HG02884 (cell line): ENCODE measurements at regions not wholly inside any gene's neighbourhood (a gene's known extent, or its start where the extent isn't known, plus 50 kb on each side); places are given as distances from the start of the nearest gene placed in this dataset.

ENCODE experiments used
- ATAC-seq: cut with Tn5 transposase; IDR thresholded peaks from one replicate; pipeline ENCODE4 v1.9.1; 2021; ENCODE audit warnings: mild to moderate bottlenecking, moderate library complexity; ENCODE audit not compliant: unreplicated experiment

DNA sequence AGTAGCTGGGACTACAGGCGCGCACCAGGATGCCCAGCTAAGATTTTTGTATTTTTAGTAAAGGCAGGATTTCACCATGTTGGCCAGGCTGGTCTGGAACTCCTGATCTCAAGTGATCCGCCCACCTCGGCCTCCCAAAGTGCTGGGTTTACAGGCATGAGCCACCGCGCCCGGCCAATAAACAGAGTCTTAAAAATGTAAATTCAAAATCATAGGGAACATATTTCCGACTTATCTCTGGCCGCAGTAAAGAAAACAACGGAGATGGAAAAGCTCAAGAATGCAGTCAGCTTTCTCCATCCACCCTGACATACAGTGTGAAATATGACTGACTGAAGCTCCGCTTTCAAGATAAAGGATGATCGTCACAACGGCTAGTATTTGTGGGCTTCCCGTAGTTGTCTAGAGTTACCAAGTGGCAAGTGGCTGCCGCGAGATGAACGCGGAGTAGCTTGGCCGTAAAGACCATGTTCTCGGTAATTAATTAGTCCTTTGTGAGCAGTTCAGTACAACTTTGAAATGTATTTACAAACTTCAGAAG lies 495.1 kb upstream of the FAT1 start:
- ATAC-seq, result no peak

DNA sequence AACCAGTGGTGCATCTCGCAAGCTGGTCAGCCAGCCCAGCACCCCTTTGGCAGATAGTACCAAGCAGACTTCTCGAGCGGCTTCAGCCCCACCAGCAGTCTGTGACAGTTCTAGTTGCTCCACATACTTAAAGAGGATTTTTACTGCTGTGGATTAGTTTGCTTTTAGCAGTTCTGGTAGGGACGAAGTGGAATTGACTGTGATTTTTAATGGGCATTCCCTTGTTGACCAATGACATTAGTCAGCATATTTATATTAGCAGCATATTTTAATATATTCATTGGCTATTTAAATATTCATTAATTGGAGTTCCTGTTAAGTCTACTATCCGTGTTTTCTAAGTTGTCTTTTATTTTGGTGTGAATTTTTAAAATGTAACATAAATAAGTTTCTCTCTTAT lies 500.9 kb upstream of the FAT1 start:
- ATAC-seq, result no peak

- no peak for ATAC-seq
Measured at GRCh38 chr4:187227907-187228704, 504.4 kb upstream of the FAT1 start.

GRCh38 chr4:187232196-187232595 lies 508.5 kb upstream of the FAT1 start:
- no peak for ATAC-seq

- ATAC-seq, result no peak
Measured at GRCh38 chr4:187232796-187233195, 509.1 kb upstream of the FAT1 start.

DNA sequence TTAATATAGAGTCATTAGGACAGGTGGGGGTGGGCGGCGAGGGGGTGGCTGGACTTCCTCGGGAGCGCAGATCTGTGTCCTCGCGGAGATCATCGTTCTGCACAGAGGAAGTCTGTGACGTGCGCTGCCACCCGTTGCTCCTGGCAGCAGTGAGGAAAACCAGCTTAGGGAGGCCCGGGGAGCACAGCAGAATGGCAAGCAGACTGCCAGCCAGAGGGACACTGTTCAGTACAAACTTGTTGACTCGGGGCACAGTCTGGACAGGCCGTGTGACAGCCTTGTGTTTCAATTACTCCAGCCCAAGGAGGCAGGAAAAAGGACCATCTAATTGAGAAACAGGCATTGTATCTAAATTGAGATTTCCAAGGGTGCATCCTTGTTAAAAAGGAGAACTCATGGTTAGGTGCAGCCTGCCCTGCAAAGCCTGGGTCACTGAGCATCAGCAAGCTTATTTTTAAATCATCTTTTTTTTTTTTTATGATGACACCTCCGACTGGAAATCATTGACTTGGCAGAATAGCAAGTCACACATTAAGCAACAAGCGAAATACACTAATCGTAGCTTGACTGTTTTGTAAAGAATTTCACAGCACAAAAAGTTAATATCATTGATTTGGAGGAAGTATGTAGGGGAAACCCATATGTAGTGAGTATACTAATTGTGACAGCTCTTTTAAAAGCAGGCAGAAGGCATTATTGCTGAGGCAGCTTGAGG lies 512.0 kb upstream of the FAT1 start:
- ATAC-seq, result no peak

DNA sequence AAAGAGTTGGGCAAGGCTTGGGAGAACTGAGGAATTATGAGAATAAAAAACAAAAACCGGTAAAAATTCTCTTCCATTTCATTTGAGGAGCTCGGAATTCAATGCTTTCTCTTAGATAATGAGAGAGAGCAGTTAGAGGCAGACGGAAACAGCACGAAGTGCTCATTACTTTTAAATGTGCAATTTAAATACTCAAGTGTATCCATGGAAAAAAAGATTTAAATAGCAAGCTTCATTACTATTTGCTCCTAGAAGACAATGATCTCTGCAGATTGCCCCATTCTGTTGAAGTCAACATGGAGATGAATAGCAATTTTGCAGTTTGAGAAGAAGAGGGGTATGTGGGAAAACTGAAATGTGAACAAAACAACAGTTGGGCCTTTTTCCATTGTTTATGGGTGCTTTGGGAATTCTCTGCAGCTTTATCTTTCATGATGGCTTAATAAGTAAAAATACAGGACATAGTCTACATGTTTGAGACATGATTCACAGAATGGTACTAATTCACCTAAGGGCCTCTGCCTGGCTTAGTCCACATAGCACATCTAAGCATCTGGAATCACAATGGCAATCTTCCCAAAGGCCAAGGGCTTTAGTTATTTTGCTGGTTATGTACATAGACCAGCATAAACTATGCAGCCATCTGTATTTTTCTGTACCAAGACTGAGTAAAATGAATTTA lies 512.7 kb upstream of the FAT1 start:
- no peak for ATAC-seq

GRCh38 chr4:187238646-187239045 lies 515.0 kb upstream of the FAT1 start:
- ATAC-seq, result no peak

DNA sequence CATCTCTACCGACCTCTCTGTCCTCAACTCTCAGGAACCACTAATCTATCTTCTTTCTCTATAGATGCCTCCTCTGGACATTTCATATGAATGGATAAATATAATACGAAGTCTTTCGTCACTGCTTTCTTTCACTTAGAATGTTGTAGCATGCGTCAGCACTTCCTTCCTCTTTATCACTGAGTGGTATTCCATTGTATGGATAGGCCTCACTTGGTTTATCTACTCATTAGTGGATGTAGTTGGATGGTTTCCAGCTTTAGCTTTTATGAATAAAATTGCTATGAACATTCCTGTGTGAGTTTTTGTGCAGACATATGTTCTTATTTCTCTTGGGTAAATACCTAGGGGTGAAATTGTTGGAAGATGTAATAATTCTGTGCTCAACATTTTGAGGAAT lies 528.2 kb upstream of the FAT1 start:
- ATAC-seq, result no peak

GRCh38 chr4:187256897-187257296 lies 533.2 kb upstream of the FAT1 start:
- ATAC-seq, result no peak

- no peak for ATAC-seq
Measured at GRCh38 chr4:187258651-187259401, 535.2 kb upstream of the FAT1 start.

DNA sequence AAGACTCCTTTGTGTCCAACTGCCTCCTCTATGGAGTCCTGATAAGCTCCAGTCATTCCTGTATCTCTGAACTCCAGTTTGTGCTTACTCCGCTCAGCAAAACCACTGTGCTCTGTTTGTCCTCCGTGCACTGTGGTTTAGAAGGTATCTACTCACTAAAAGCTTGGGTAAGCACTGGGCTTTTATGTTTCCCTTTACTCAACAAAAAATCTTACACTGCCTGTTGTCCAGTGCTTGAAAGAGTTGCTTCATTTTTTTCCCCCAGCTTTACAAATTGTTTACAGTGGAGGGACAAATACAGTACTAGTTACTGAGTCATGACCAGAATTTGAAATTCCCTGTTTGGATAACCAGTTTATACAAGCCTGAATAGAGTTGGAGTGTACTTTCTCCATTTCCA lies 545.3 kb upstream of the FAT1 start:
- ATAC-seq, result no peak

- no peak for ATAC-seq
Measured at GRCh38 chr4:187270154-187270553, 546.5 kb upstream of the FAT1 start.

GRCh38 chr4:187271848-187272247 lies 548.2 kb upstream of the FAT1 start:
- no peak for ATAC-seq

- no peak for ATAC-seq
Measured at GRCh38 chr4:187274153-187274552, 550.5 kb upstream of the FAT1 start.

GRCh38 chr4:187276736-187277408 lies 553.2 kb upstream of the FAT1 start:
- no peak for ATAC-seq

DNA sequence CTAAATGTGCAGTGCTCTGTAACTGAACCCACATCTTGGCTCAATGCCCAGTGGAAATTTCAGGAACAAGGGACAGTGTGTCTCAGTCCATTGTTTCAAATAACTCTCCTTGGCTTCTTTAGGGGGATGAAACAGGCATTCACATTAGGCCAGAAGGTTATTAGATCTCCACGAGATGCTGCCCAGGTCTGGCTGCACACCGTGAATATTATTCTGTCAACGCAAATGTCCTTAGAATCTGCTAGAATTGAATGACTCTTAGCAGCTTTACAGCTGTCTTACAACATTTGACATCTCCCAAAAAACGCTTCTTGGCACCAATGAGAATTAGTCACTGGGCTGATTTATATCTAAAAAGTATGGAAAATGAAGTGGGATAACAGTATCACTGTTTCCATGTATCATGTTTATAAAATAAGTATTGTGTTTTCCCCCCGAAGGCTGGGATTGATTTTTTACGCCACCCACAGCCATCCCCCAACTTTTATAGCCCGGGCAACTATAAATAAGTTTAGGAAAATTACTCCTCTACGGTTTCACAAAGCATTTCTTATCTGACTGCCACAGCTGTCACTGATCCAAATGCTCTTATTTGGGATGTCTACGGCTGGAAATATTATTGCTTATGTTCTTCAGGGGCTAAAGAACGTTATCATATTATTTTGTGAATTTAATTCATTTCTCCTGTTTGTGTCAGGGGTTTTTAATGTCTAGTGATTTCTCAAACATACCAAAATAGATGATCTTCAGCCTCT lies 559.7 kb upstream of the FAT1 start:
- ATAC-seq, result no peak

DNA sequence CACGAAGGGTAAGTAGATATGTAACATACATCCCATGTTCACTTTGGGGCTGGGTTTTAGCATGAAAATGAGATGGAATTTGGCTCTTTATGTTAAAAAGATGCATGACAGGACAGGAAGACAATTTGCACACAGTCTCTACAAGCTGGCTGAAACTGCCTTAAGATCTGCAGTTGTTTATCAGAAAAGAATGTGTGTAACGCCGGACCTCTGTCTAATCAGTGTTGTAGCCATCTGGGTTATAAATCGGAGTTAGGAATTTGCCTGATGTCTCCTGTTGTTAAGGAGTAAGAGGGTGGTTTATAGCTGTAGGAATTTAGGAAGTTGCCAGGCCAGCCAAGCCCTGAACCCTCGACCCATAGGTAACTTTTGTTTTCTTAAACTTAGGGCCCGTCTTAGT lies 562.9 kb upstream of the FAT1 start:
- no peak for ATAC-seq

GRCh38 chr4:187289371-187289770 lies 565.7 kb upstream of the FAT1 start:
- ATAC-seq, result no peak

- ATAC-seq, result no peak
Measured at GRCh38 chr4:187294861-187295260, 571.2 kb upstream of the FAT1 start.
